Transverse colon (tissue), 4 donors: ENCODE measurements at regions not wholly inside any gene's neighbourhood (a gene's known extent, or its start where the extent isn't known, plus 50 kb on each side); places are given as distances from the start of the nearest gene placed in this dataset.
"Not testable (repeated sequence)": the region's sequence is repeated elsewhere in the genome, so short reads cannot be mapped to it uniquely, and the experiment has no call there.

Experiments used
- DNase-seq: peaks from one replicate; pipeline ENCODE4 v3.0.0-alpha.2; 2019
- H3K27ac ChIP-seq, 4 donors: fragments of 200-600 bp; sonication (generic); 2 replicates each; pipeline ENCODE4 v1.5.1; 2016 to 2018; ENCODE audit warnings: inconsistent platforms in 4 of 4
- H3K27me3 ChIP-seq: fragments of 200-600 bp; sonication (generic); 2 replicates; pipeline ENCODE4 v1.5.1; 2017; ENCODE audit warnings: inconsistent platforms
- H3K36me3 ChIP-seq, 4 donors: fragments of 200-600 bp; sonication (generic); 2 replicates each; pipeline ENCODE4 v1.5.1; 2017 to 2019; ENCODE audit warnings: inconsistent platforms in 4 of 4
- H3K4me1 ChIP-seq, 4 donors: fragments of 200-600 bp; sonication (generic); 2 replicates each; pipeline ENCODE4 v1.5.1; 2017 to 2020; ENCODE audit warnings: inconsistent platforms in 4 of 4
- H3K4me3 ChIP-seq, 4 donors: fragments of 200-600 bp; sonication (generic); 1 replicate in 1 of 4; 2 replicates in 3 of 4; pipeline versions ENCODE4 v1.5.1 to v1.6.1; 2017 to 2019; ENCODE audit warnings: inconsistent platforms in 4 of 4
- H3K9me3 ChIP-seq, 2 donors: fragments of 200-600 bp; sonication (generic); 2 replicates each; pipeline ENCODE4 v1.5.1; 2017 to 2019; ENCODE audit warnings: inconsistent platforms in 2 of 2
- EP300 ChIP-seq: sonication (generic); formaldehyde crosslinking; IDR thresholded peaks from one replicate; pipeline ENCODE4 v1.6.1; 2017; ENCODE audit warnings: antibody characterized with exemption, low read depth
- POLR2A ChIP-seq: fragments of 450-650 bp; IDR thresholded peaks from one replicate; pipeline ENCODE4 v1.6.1; 2016; ENCODE audit warnings: antibody characterized with exemption, mild to moderate bottlenecking, moderate library complexity
- POLR2AphosphoS5 ChIP-seq, 3 donors: sonication (generic); formaldehyde crosslinking; IDR thresholded peaks; one replicate each; pipeline ENCODE4 v1.6.1; 2016; ENCODE audit warnings: antibody characterized with exemption in 3 of 3
- WGBS, 2 donors: methylation state at CpG; one replicate each; pipeline ENCODE4 v1.1.5; 2018; ENCODE audit warnings: low coverage in 1 of 2; 5-methylcytosine and 5-hydroxymethylcytosine counted together
- in situ Hi-C, 4 donors: fragments of 200-750 bp; cut with MboI; loops; one replicate each; pipeline versions ENCODE4 v1.15.0 to v1.15.1; 2017; ENCODE audit warnings: low sequenced_read_pairs in 3 of 4, low pct_ligation_motif_present in 1 of 4, low pct_unique_long_range_greater_than_20kb in 1 of 4
- intact Hi-C: fragments of 100-400 bp; cut with DNase I; formaldehyde crosslinking; loops from one replicate; pipeline ENCODE4 v1.15.1; 2023; ENCODE audit warnings: low total_unique reads
- TF ChIP-seq, protein P1 (sequence below), 5 experiments: fragments of 200-600 bp in 3 of 5; fragments of 450-650 bp in 2 of 5; sonication (generic) in 3 of 5; IDR thresholded peaks; 1 replicate in 2 of 5; 2 replicates in 3 of 5; pipeline ENCODE4 v1.5.1; 2016 to 2017; ENCODE audit warnings: antibody characterized with exemption in 5 of 5, inconsistent platforms in 3 of 5, mild to moderate bottlenecking in 2 of 5, moderate library complexity in 1 of 5

- Histone ChIP-seq H3K4me3 (no peak overlapping the region), H3K27me3 (no peaks in the 10 kb centered on the region), H3K4me1 (no peaks in the 10 kb centered on the region), H3K27ac (no peak overlapping the region), H3K9me3 (no peaks in the 10 kb centered on the region), H3K36me3 (no peaks in the 10 kb centered on the region)
- WGBS, 2 donors = 70 to 73% methylated on average over 3 of the region's 3 CpGs
- TF ChIP-seq EP300 (no peak), POLR2A (no peak)
- TF ChIP-seq, protein P1, sequence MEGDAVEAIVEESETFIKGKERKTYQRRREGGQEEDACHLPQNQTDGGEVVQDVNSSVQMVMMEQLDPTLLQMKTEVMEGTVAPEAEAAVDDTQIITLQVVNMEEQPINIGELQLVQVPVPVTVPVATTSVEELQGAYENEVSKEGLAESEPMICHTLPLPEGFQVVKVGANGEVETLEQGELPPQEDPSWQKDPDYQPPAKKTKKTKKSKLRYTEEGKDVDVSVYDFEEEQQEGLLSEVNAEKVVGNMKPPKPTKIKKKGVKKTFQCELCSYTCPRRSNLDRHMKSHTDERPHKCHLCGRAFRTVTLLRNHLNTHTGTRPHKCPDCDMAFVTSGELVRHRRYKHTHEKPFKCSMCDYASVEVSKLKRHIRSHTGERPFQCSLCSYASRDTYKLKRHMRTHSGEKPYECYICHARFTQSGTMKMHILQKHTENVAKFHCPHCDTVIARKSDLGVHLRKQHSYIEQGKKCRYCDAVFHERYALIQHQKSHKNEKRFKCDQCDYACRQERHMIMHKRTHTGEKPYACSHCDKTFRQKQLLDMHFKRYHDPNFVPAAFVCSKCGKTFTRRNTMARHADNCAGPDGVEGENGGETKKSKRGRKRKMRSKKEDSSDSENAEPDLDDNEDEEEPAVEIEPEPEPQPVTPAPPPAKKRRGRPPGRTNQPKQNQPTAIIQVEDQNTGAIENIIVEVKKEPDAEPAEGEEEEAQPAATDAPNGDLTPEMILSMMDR (IDR thresholded peaks at IDR 0.05) = peak in 1 of 5 experiments; percentile 8
- DNase-seq = no peak
- in situ Hi-C loops (no loop called here), intact Hi-C loops (no loop called here)
Observed at GRCh38 chr11:29448246-29448877, 568.5 kb downstream of the KCNA4 start.

GRCh38 chr11:29447821-29448220 is 569.0 kb downstream of the KCNA4 start:
- TF ChIP-seq POLR2AphosphoS5 (IDR thresholded peaks at IDR 0.05) (no peak), EP300 (no peak), POLR2A (no peak)
- TF ChIP-seq, protein P1 (IDR thresholded peaks at IDR 0.05) = no peak
- no peaks in the 10 kb centered on the region for H3K36me3 ChIP-seq
- intact Hi-C loops = no loop called here
- 57 to 61% methylated on average over 1 of the region's 1 CpG for WGBS, 2 donors
- no peak overlapping the region for H3K4me3 ChIP-seq
- H3K27ac ChIP-seq = no peak overlapping the region
- H3K9me3 ChIP-seq = no peaks in the 10 kb centered on the region
- in situ Hi-C loops = no loop called here
- H3K4me1 ChIP-seq = no peaks in the 10 kb centered on the region
- H3K27me3 ChIP-seq = no peaks in the 10 kb centered on the region
- DNase-seq = no peak

GRCh38 chr11:29446132-29446531 is 570.7 kb downstream of the KCNA4 start:
- 89 to 100% methylated on average over 1 to 7 of the region's 7 CpGs for WGBS, 2 donors
- TF ChIP-seq POLR2A (no peak), EP300 (no peak), POLR2AphosphoS5 (IDR thresholded peaks at IDR 0.05) (no peak)
- TF ChIP-seq, protein P1 (IDR thresholded peaks at IDR 0.05) = no peak
- no peak overlapping the region for H3K27ac ChIP-seq
- H3K27me3 ChIP-seq = no peaks in the 10 kb centered on the region
- no peak overlapping the region for H3K4me3 ChIP-seq
- no peak for DNase-seq
- no peaks in the 10 kb centered on the region for H3K36me3 ChIP-seq
- in situ Hi-C loops = no loop called here
- H3K4me1 ChIP-seq = no peaks in the 10 kb centered on the region
- H3K9me3 ChIP-seq = no peaks in the 10 kb centered on the region
- intact Hi-C loops = no loop called here

DNA sequence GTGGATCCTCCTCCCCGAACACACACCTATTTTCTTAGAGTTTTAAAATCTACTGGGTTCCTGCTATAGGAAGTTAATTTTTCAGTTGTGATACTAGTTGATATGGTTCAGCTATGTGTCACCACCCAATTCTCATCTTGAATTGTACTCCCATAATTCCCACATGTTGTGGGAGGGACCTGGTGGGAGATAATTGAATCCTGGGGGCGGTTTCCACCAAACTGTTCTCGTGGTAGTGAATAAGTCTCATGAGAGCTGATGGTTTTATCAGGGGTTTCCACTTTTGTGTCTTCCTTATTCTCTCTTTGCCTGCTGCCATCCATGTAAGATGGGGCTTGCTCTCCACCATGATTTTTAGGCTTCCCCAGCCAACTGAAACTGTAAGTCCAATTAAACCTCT is 571.6 kb downstream of the KCNA4 start:
- WGBS, 2 donors = 80 to 83% methylated on average over 1 to 3 of the region's 3 CpGs
- H3K9me3 ChIP-seq, intact Hi-C loops, H3K27ac ChIP-seq, H3K36me3 ChIP-seq, in situ Hi-C loops, H3K4me3 ChIP-seq, DNase-seq, H3K4me1 ChIP-seq, H3K27me3 ChIP-seq: not testable (repeated sequence)

DNA sequence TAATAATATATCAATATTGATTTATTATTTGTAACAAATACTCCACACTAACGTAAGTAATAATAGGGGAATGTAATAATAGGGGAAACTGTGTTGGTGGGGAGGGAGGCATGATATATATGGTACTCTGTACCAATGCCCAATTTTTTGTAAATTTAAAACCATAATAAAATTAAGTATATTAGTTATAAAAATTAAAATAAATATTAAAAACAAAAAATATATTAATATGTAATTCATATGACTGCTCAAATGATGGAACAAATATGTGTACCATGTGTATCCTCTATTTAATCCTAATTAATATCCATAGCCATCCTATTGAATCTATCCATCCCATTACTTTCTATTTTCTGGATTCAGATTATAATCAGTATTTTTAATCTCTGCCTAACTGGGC is 578.0 kb downstream of the KCNA4 start:
- no peak for DNase-seq
- Histone ChIP-seq H3K9me3 (no peaks in the 10 kb centered on the region), H3K4me1 (no peaks in the 10 kb centered on the region), H3K36me3 (no peaks in the 10 kb centered on the region), H3K27ac (no peak overlapping the region), H3K27me3 (no peaks in the 10 kb centered on the region), H3K4me3 (no peak overlapping the region)
- in situ Hi-C loops = no loop called here
- no peak for TF ChIP-seq POLR2AphosphoS5 (IDR thresholded peaks at IDR 0.05)
- no peak for TF ChIP-seq POLR2A
- no peak for TF ChIP-seq EP300
- TF ChIP-seq, protein P1 (IDR thresholded peaks at IDR 0.05) = no peak
- WGBS, 2 donors = 70 to 88% methylated on average over 1 of the region's 1 CpG
- intact Hi-C loops = no loop called here
